ENCODE measurements at regions not wholly inside any gene's neighbourhood (a gene's known extent, or its start where the extent isn't known, plus 50 kb on each side); places are given as distances from the start of the nearest gene placed in this dataset.

GRCh38 chr4:32776435-32777203 is 2056.4 kb downstream of the PCDH7 start:
- no peak for TF ChIP-seq CTCF (IDR thresholded peaks at IDR 0.05)

GRCh38 chr4:32778025-32778424 is 2057.9 kb downstream of the PCDH7 start:
- intact Hi-C loops (cut with DNase I; ENCODE audit: low total_unique reads): no loop called here

More at GRCh38 chr4:32776435-32777203, 2056.4 kb downstream of the PCDH7 start:
- no peaks in the 10 kb centered on the region for H3K27me3 ChIP-seq
- H3K36me3 ChIP-seq (ENCODE audit: low read depth, missing control alignments): no peaks in the 10 kb centered on the region
- intact Hi-C loops (cut with DNase I; ENCODE audit: low total_unique reads): no loop called here
- H3K4me3 ChIP-seq: no peak overlapping the region
- 90 to 91% methylated on average over 3 of the region's 3 CpGs for WGBS, 2 donors
- H3K9me3 ChIP-seq: no peaks in the 10 kb centered on the region
- DNase-seq: no peak
- no peaks in the 10 kb centered on the region for H3K4me1 ChIP-seq
- no peak overlapping the region for H3K27ac ChIP-seq

GRCh38 chr4:32778938-32779337 is 2058.8 kb downstream of the PCDH7 start:
- intact Hi-C loops (cut with DNase I; ENCODE audit: low total_unique reads): no loop called here
- no peak for DNase-seq
- H3K27me3 ChIP-seq: no peaks in the 10 kb centered on the region
- H3K4me3 ChIP-seq: no peak overlapping the region
- H3K9me3 ChIP-seq: no peaks in the 10 kb centered on the region
- H3K4me1 ChIP-seq: no peaks in the 10 kb centered on the region
- TF ChIP-seq POLR2A (IDR thresholded peaks at IDR 0.05): no peak
- no peak for TF ChIP-seq CTCF (IDR thresholded peaks at IDR 0.05)
- WGBS, 2 donors: 88 to 93% methylated on average over 1 of the region's 1 CpG
- no peaks in the 10 kb centered on the region for H3K36me3 ChIP-seq (ENCODE audit: low read depth, missing control alignments)
- H3K27ac ChIP-seq: no peak overlapping the region

More at GRCh38 chr4:32778025-32778424, 2057.9 kb downstream of the PCDH7 start:
- no peak for DNase-seq
- H3K9me3 ChIP-seq: no peaks in the 10 kb centered on the region
- no peak overlapping the region for H3K27ac ChIP-seq
- TF ChIP-seq CTCF (IDR thresholded peaks at IDR 0.05) (no peak), POLR2A (IDR thresholded peaks at IDR 0.05) (no peak)
- H3K27me3 ChIP-seq: no peaks in the 10 kb centered on the region
- WGBS, 2 donors: 89 to 94% methylated on average over 1 of the region's 1 CpG
- H3K4me3 ChIP-seq: no peak overlapping the region
- no peaks in the 10 kb centered on the region for H3K4me1 ChIP-seq
- no peaks in the 10 kb centered on the region for H3K36me3 ChIP-seq (ENCODE audit: low read depth, missing control alignments)

GRCh38 chr4:32789026-32789608 is 2068.9 kb downstream of the PCDH7 start:
- no peak overlapping the region for H3K4me3 ChIP-seq
- H3K27ac ChIP-seq: no peak overlapping the region
- no peaks in the 10 kb centered on the region for H3K36me3 ChIP-seq (ENCODE audit: low read depth, missing control alignments)
- intact Hi-C loops (cut with DNase I; ENCODE audit: low total_unique reads): no loop called here
- H3K9me3 ChIP-seq: no peaks in the 10 kb centered on the region
- no peak for DNase-seq
- TF ChIP-seq POLR2A (IDR thresholded peaks at IDR 0.05) (no peak), CTCF (IDR thresholded peaks at IDR 0.05) (no peak)
- H3K27me3 ChIP-seq: no peaks in the 10 kb centered on the region
- no peaks in the 10 kb centered on the region for H3K4me1 ChIP-seq

- TF ChIP-seq CTCF (IDR thresholded peaks at IDR 0.05) (no peak), POLR2A (IDR thresholded peaks at IDR 0.05) (no peak)
- H3K27me3 ChIP-seq: no peaks in the 10 kb centered on the region
- no peak overlapping the region for H3K4me3 ChIP-seq
- intact Hi-C loops (cut with DNase I; ENCODE audit: low total_unique reads): no loop called here
- H3K36me3 ChIP-seq (ENCODE audit: low read depth, missing control alignments): no peaks in the 10 kb centered on the region
- no peaks in the 10 kb centered on the region for H3K4me1 ChIP-seq
- WGBS, 2 donors: 67% methylated on average over 1 of the region's 1 CpG
- no peak for DNase-seq
- no peak overlapping the region for H3K27ac ChIP-seq
- H3K9me3 ChIP-seq: no peaks in the 10 kb centered on the region
Observed at GRCh38 chr4:32790803-32791202, 2070.6 kb downstream of the PCDH7 start.
